ENCODE measurements at regions not wholly inside any gene's neighbourhood (a gene's known extent, or its start where the extent isn't known, plus 50 kb on each side); places are given as distances from the start of the nearest gene placed in this dataset.

DNA sequence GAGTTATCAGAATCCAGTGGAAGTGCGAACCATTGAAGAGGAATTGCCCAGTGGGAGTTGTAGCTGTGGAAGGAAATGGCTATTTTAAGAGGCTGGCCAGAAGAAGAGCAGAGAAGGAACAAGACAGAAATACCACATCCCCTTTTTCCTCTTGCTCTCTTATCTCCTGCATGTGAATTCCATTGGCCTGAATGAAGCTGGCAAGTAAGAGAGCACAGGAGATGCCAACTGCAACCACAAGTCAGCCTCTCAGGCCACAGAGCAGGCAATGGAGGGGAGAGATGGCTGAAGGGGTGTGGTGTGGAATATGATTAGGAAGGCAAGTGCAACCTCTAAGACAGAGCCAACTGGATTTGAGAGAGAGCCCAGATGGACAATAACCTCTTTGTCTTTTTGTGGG lies 362.7 kb upstream of the IMPG1 start:
- TF ChIP-seq ELF4 (IDR thresholded peaks at IDR 0.05): no peak
- TF ChIP-seq HDGF (IDR thresholded peaks at IDR 0.05; ENCODE audit: borderline replicate concordance): no peak
- no peak for TF ChIP-seq BHLHE40 (IDR thresholded peaks at IDR 0.05; ENCODE audit: borderline replicate concordance)
- no peak for TF ChIP-seq ARNT (IDR thresholded peaks at IDR 0.05)
- TF ChIP-seq NFRKB (IDR thresholded peaks at IDR 0.05): no peak
- no peak for TF ChIP-seq PKNOX1 (IDR thresholded peaks at IDR 0.05)
- TF ChIP-seq SP1 (IDR thresholded peaks at IDR 0.05): no peak
- TF ChIP-seq TARDBP (IDR thresholded peaks at IDR 0.05): no peak
- TF ChIP-seq FOXM1 (IDR thresholded peaks at IDR 0.05; ENCODE audit: borderline replicate concordance): no peak
- no peak for TF ChIP-seq FOXK2 (IDR thresholded peaks at IDR 0.05)

All from HEK293T (cell line).